Neural cell (in vitro differentiated cells): ENCODE measurements at regions not wholly inside any gene's neighbourhood (a gene's known extent, or its start where the extent isn't known, plus 50 kb on each side); places are given as distances from the start of the nearest gene placed in this dataset.

Experiments
- H2AFZ ChIP-seq: fragments of 200-600, 300-800 bp; sonication (generic), shearing (Covaris generic); 2 replicates; pipeline ENCODE4 v1.6.0; 2014; ENCODE audit warnings: low read depth, mild to moderate bottlenecking, antibody characterized with exemption, low read length, moderate library complexity
- H3F3A ChIP-seq: fragments of 200-600 bp; shearing (Covaris generic); 2 replicates; pipeline ENCODE4 v1.6.1; 2016; ENCODE audit warnings: mild to moderate bottlenecking, moderate library complexity, mixed read lengths, antibody characterized with exemption, low read length; ENCODE audit not compliant: insufficient read depth, poor library complexity, severe bottlenecking
- H3K27ac ChIP-seq: fragments of 200-600, 300-800 bp; sonication (generic), shearing (Covaris generic); 2 replicates; pipeline ENCODE4 v1.5.1; 2014; ENCODE audit warnings: mild to moderate bottlenecking, low read length, moderate library complexity
- H3K27me3 ChIP-seq: fragments of 300-800, 200-600 bp; sonication (generic), shearing (Covaris generic); 2 replicates; pipeline ENCODE4 v1.6.0; 2014; ENCODE audit warnings: mild to moderate bottlenecking, low read depth, low read length, moderate library complexity; ENCODE audit not compliant: insufficient read depth
- H3K36me3 ChIP-seq: fragments of 300-800, 200-600 bp; sonication (generic), shearing (Covaris generic); 2 replicates; pipeline ENCODE4 v1.5.1; 2014; ENCODE audit warnings: mild to moderate bottlenecking, antibody characterized with exemption, low read length, moderate library complexity; ENCODE audit not compliant: insufficient read depth
- H3K4me2 ChIP-seq: fragments of 300-800, 200-600 bp; sonication (generic), shearing (Covaris generic); 2 replicates; pipeline ENCODE4 v1.6.0; 2014; ENCODE audit warnings: mild to moderate bottlenecking, low read length
- H3K4me3 ChIP-seq: fragments of 300-800, 200-600 bp; sonication (generic), shearing (Covaris generic); 2 replicates; pipeline ENCODE4 v1.5.1; 2014; ENCODE audit warnings: mild to moderate bottlenecking, low read length, moderate library complexity
- H3K79me2 ChIP-seq: fragments of 200-600 bp; shearing (Covaris generic); replicated peaks from 2 replicates; pipeline ENCODE4 v1.6.0; 2014; ENCODE audit warnings: mild to moderate bottlenecking, low read length, moderate library complexity; ENCODE audit not compliant: insufficient read depth
- H3K9ac ChIP-seq: fragments of 300-800, 200-600 bp; sonication (generic), shearing (Covaris generic); 2 replicates; pipeline ENCODE4 v1.6.1; 2016; ENCODE audit warnings: mild to moderate bottlenecking, low read length, mixed read lengths
- H3K9me2 ChIP-seq: fragments of 200-600 bp; shearing (Covaris generic); 2 replicates; pipeline ENCODE4 v1.6.1; 2016; ENCODE audit warnings: mild to moderate bottlenecking, low read length, mixed read lengths; ENCODE audit not compliant: insufficient read depth
- H3K9me3 ChIP-seq: fragments of 200-600, 300-800 bp; sonication (generic), shearing (Covaris generic); 2 replicates; pipeline ENCODE4 v1.6.1; 2016; ENCODE audit warnings: mild to moderate bottlenecking, mixed run types, low read length, moderate library complexity, mixed read lengths
- H4K20me1 ChIP-seq: fragments of 200-600 bp; shearing (Covaris generic); 2 replicates; pipeline ENCODE4 v1.6.1; 2016; ENCODE audit warnings: mild to moderate bottlenecking, mixed run types; ENCODE audit not compliant: insufficient read depth
- EP300 ChIP-seq: fragments of 450-650 bp; conservative IDR thresholded peaks from 2 replicates; pipeline ENCODE4 v1.6.1; 2014; ENCODE audit warnings: antibody characterized with exemption, mild to moderate bottlenecking, moderate library complexity; ENCODE audit not compliant: poor library complexity, severe bottlenecking
- EZH2 ChIP-seq: fragments of 200-600, 300-800 bp; shearing (Covaris generic), sonication (generic); IDR thresholded peaks from 2 replicates; pipeline ENCODE4 v1.6.1; 2014; ENCODE audit warnings: antibody characterized with exemption, low read length, borderline replicate concordance, mild to moderate bottlenecking; ENCODE audit not compliant: insufficient read depth, poor library complexity, severe bottlenecking
- MXI1 ChIP-seq: fragments of 450-650 bp; conservative IDR thresholded peaks from 2 replicates; pipeline ENCODE4 v1.6.1; 2014; ENCODE audit warnings: antibody characterized with exemption, mild to moderate bottlenecking; ENCODE audit not compliant: poor library complexity, severe bottlenecking
- POLR2AphosphoS5 ChIP-seq: IDR thresholded peaks from 2 replicates; pipeline ENCODE4 v1.6.1; 2012
- RAD21 ChIP-seq: fragments of 450-650 bp; conservative IDR thresholded peaks from 2 replicates; pipeline ENCODE4 v1.6.1; 2014; ENCODE audit warnings: antibody characterized with exemption, mild to moderate bottlenecking, moderate library complexity
- REST ChIP-seq: IDR thresholded peaks from 2 replicates; pipeline ENCODE4 v1.6.1; 2012; ENCODE audit warnings: borderline replicate concordance
- SMC3 ChIP-seq: fragments of 450-650 bp; conservative IDR thresholded peaks from 2 replicates; pipeline ENCODE4 v1.6.1; 2014; ENCODE audit warnings: antibody characterized with exemption, mild to moderate bottlenecking, moderate library complexity; ENCODE audit not compliant: poor library complexity
- TAF1 ChIP-seq: IDR thresholded peaks from 2 replicates; pipeline ENCODE4 v1.6.1; 2012; ENCODE audit warnings: low read depth
- TF ChIP-seq, protein P1 (sequence below): fragments of 450-650 bp; IDR thresholded peaks from 2 replicates; pipeline ENCODE4 v1.5.1; 2014; ENCODE audit warnings: antibody characterized with exemption, mild to moderate bottlenecking, moderate library complexity; ENCODE audit not compliant: poor library complexity, severe bottlenecking

DNA sequence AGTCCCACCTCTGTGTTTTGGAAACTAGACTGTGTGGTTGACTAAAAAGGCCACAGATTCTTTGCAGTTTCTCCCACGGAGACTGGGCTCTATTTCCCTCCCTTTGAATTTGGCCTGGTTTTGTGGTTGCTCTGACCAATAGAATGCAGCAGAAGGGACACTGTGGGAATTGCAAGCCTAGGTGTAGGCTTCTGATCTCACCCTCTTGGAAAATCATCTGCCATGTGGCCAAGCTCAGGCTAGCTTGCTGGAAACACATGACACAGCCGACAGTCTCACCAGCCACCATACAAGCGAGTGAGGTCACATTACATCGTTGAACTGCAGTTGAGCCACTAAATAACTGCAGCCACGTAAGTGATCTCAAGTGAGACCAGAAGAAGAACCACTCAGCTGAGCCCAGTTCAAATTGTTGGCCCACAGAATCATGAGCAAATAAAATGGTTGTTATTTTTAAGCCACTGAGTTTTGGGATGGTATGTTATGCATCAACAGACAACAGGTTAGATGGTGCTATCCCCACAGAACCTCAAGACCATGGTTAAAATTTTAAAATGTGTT, 319.1 kb upstream of the MEX3C start:
- Histone ChIP-seq H3K9me3 (no peaks in the 10 kb centered on the region), H3K4me2 (no peak overlapping the region), H3K27me3 (no peaks in the 10 kb centered on the region), H2AFZ (no peak overlapping the region), H4K20me1 (no peaks in the 10 kb centered on the region), H3K79me2 (no peaks in the 10 kb centered on the region), H3K9me2 (no peaks in the 10 kb centered on the region), H3K36me3 (no peaks in the 10 kb centered on the region), H3K27ac (no peak overlapping the region), H3F3A (no peaks in the 10 kb centered on the region), H3K9ac (no peak overlapping the region), H3K4me3 (no peak overlapping the region)
- TF ChIP-seq TAF1 (no peak), EZH2 (no peak), RAD21 (no peak), SMC3 (no peak), REST (no peak), EP300 (no peak), POLR2AphosphoS5 (no peak), MXI1 (no peak)
- TF ChIP-seq, protein P1, sequence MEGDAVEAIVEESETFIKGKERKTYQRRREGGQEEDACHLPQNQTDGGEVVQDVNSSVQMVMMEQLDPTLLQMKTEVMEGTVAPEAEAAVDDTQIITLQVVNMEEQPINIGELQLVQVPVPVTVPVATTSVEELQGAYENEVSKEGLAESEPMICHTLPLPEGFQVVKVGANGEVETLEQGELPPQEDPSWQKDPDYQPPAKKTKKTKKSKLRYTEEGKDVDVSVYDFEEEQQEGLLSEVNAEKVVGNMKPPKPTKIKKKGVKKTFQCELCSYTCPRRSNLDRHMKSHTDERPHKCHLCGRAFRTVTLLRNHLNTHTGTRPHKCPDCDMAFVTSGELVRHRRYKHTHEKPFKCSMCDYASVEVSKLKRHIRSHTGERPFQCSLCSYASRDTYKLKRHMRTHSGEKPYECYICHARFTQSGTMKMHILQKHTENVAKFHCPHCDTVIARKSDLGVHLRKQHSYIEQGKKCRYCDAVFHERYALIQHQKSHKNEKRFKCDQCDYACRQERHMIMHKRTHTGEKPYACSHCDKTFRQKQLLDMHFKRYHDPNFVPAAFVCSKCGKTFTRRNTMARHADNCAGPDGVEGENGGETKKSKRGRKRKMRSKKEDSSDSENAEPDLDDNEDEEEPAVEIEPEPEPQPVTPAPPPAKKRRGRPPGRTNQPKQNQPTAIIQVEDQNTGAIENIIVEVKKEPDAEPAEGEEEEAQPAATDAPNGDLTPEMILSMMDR, result no peak

- no peak overlapping the region for H2AFZ ChIP-seq
- TF ChIP-seq SMC3 (no peak), MXI1 (no peak), TAF1 (no peak), EZH2 (no peak), POLR2AphosphoS5 (no peak), RAD21 (no peak), REST (no peak), EP300 (no peak)
- TF ChIP-seq, protein P1, result no peak
- H3K79me2 ChIP-seq, result no peaks in the 10 kb centered on the region
- H3K27me3 ChIP-seq, result no peaks in the 10 kb centered on the region
- no peaks in the 10 kb centered on the region for H3K9me3 ChIP-seq
- no peaks in the 10 kb centered on the region for H3K36me3 ChIP-seq
- no peak overlapping the region for H3K4me2 ChIP-seq
- H4K20me1 ChIP-seq, result no peaks in the 10 kb centered on the region
- H3K9me2 ChIP-seq, result no peaks in the 10 kb centered on the region
- no peak overlapping the region for H3K4me3 ChIP-seq
- H3K9ac ChIP-seq, result no peak overlapping the region
- no peak overlapping the region for H3K27ac ChIP-seq
- no peaks in the 10 kb centered on the region for H3F3A ChIP-seq
Measured at GRCh38 chr18:51519571-51519970, 322.1 kb upstream of the MEX3C start.
